ENCODE measurements at regions not wholly inside any gene's neighbourhood (a gene's known extent, or its start where the extent isn't known, plus 50 kb on each side); places are given as distances from the start of the nearest gene placed in this dataset.

DNA sequence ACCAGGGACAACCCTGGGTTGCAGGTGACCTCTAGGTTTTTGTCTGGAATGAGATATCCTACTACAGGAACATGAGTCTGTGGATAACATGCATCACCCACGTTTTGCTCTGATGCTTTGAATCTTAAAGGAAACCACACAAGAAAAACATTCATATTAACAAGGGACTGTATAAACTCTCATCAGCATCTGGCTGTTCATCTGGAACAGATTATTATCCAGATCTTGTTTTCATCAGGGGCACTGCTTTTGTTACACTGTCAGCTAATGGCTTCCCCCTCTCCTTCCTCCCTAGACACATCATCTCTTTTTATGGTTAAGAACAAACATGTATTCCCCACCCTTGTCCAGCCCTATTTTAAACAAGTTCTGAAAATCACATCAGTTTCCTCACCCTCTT, 1095.7 kb downstream of the AACS start (continued):
- no peak for TF ChIP-seq TAF1 (IDR thresholded peaks at IDR 0.05; ENCODE audit: low read depth, low read length)

DNA sequence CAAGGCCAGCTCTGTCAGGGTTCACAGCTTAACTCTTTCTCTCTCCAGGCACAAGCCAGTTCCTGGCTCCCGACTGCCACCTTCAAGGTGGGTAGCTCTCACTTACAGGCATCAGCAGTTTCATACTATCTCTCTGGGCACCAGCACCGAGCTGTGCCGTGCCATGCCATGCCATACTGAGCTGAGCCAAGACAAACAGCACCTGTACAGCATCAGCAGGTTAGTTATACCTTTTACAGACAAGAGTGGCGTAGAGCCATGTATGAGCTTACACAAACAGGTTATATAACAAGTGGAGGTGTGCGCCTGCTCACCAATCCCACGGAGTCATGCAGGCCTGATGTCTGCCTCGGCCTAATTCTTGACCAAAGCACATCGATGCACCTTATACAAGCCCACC, 1098.7 kb downstream of the AACS start:
- no peak for FAIRE-seq
- 92% methylated on average over 8 of the region's 8 CpGs; no CpG with 5 or more reads in 1 of the 2 experiments for WGBS, 2 experiments (ENCODE audit: extremely low coverage in 1 of 2, insufficient coverage in 1 of 2, insufficient read length in 1 of 2, insufficient replicate concordance in 2 of 2, low coverage in 1 of 2, low lambda C conversion rate in 2 of 2, missing lambda C conversion rate in 1 of 2)
- CTCF ChIA-PET (ENCODE audit: partially characterized antibody), result interaction anchor here (0.6 to 1.0 kb wide), 2 partner anchors 14 to 572 kb away, joined by 3 read pairs; no protein-coding TSS in a partner anchor
- TF ChIP-seq PHF8 (conservative IDR thresholded peaks at IDR 0.05; ENCODE audit: low read depth, low read length) (no peak), SIX5 (IDR thresholded peaks at IDR 0.05; ENCODE audit: low read depth, low read length) (no peak), BCL11A (IDR thresholded peaks at IDR 0.05; ENCODE audit: low read depth in 2 of 2, low read length in 2 of 2) (no peak), HDAC2 (IDR thresholded peaks at IDR 0.05; ENCODE audit: borderline replicate concordance in 1 of 2, low read depth in 2 of 2, low read length in 2 of 2) (no peak), RAD21 (IDR thresholded peaks at IDR 0.05 in 1 of 2, conservative IDR thresholded peaks at IDR 0.05 in 1 of 2; ENCODE audit: low read depth in 2 of 2, low read length in 2 of 2) (no peak), KDM4A (IDR thresholded peaks at IDR 0.05; ENCODE audit: low read depth, low read length, severe bottlenecking) (no peak), CBX8 (IDR thresholded peaks at IDR 0.05; ENCODE audit: borderline replicate concordance, low read depth, low read length) (no peak), MAFK (IDR thresholded peaks at IDR 0.05; ENCODE audit: low read depth, low read length) (no peak)
- TF ChIP-seq, protein P1, sequence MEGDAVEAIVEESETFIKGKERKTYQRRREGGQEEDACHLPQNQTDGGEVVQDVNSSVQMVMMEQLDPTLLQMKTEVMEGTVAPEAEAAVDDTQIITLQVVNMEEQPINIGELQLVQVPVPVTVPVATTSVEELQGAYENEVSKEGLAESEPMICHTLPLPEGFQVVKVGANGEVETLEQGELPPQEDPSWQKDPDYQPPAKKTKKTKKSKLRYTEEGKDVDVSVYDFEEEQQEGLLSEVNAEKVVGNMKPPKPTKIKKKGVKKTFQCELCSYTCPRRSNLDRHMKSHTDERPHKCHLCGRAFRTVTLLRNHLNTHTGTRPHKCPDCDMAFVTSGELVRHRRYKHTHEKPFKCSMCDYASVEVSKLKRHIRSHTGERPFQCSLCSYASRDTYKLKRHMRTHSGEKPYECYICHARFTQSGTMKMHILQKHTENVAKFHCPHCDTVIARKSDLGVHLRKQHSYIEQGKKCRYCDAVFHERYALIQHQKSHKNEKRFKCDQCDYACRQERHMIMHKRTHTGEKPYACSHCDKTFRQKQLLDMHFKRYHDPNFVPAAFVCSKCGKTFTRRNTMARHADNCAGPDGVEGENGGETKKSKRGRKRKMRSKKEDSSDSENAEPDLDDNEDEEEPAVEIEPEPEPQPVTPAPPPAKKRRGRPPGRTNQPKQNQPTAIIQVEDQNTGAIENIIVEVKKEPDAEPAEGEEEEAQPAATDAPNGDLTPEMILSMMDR (IDR thresholded peaks at IDR 0.05; ENCODE audit: control extremely low read depth in 1 of 3, insufficient read depth in 1 of 3, low read depth in 1 of 3, low read length in 3 of 3), result no peak

More for the DNA sequence above, 1098.7 kb downstream of the AACS start:
- no peak for DNase-seq (ENCODE audit: low read depth in 1 of 2, low spot score in 2 of 2)
- Histone ChIP-seq H3K27me3 (replicated peaks in 1 of 4; ENCODE audit: control insufficient read depth in 3 of 4, extremely low read depth in 1 of 4, insufficient read depth in 3 of 4, low read length in 3 of 4) (no peaks in the 10 kb centered on the region), H3K4me2 (ENCODE audit: insufficient read depth in 1 of 2, low read depth in 2 of 2, low read length in 2 of 2) (no peak overlapping the region), H3K27ac (ENCODE audit: low read depth, low read length) (no peak overlapping the region), H2BK5ac (ENCODE audit: low read depth, low read length) (no peak overlapping the region), H3K4me3 (ENCODE audit: extremely low read depth in 1 of 4, insufficient read depth in 2 of 4, low read depth in 3 of 4, low read length in 4 of 4) (no peak overlapping the region), H4K5ac (ENCODE audit: insufficient read length, low read depth, low read length) (no peak overlapping the region), H4K20me1 (replicated peaks in 1 of 2; ENCODE audit: control insufficient read depth in 1 of 2, insufficient read depth in 2 of 2, low read length in 2 of 2) (no peaks in the 10 kb centered on the region), H3K18ac (ENCODE audit: extremely low read depth, low read length) (no peak overlapping the region), H2BK12ac (ENCODE audit: low read depth, low read length) (no peak overlapping the region), H2BK15ac (ENCODE audit: low read length) (no peak overlapping the region), H3K79me1 (ENCODE audit: low read depth, low read length) (no peaks in the 10 kb centered on the region), H3K14ac (ENCODE audit: insufficient read length) (no peak overlapping the region), H3K9ac (replicated peaks in 1 of 4; ENCODE audit: extremely low read depth in 1 of 4, low read depth in 3 of 4, low read length in 3 of 4) (no peak overlapping the region), H4K91ac (replicated peaks; ENCODE audit: insufficient read length, low read length) (no peak overlapping the region), H3K23ac (ENCODE audit: insufficient read length) (no peak overlapping the region), H2AFZ (ENCODE audit: low read length) (no peak overlapping the region), H2AK5ac (ENCODE audit: low read depth, low read length) (no peak overlapping the region; the same call in 1 of the 2 replicates), H3K4me1 (replicated peaks in 1 of 4; ENCODE audit: control insufficient read depth in 3 of 4, insufficient read depth in 4 of 4, low read length in 3 of 4) (no peaks in the 10 kb centered on the region), H4K8ac (ENCODE audit: extremely low read depth, insufficient read depth, low read length) (no peak overlapping the region), H3K56ac (replicated peaks; ENCODE audit: insufficient read length, low read depth, low read length) (no peak overlapping the region), H3K79me2 (ENCODE audit: control insufficient read depth in 1 of 2, insufficient read depth in 2 of 2, low read length in 2 of 2) (no peaks in the 10 kb centered on the region), H3K4ac (replicated peaks; ENCODE audit: insufficient read length, low read depth, low read length) (no peak overlapping the region), H3K36me3 (ENCODE audit: control insufficient read depth in 2 of 4, insufficient read depth in 4 of 4, low read length in 3 of 4) (no peaks in the 10 kb centered on the region), H2BK120ac (replicated peaks; ENCODE audit: low read depth, low read length) (no peak overlapping the region), H3K23me2 (ENCODE audit: low read depth, low read length) (no peaks in the 10 kb centered on the region), H2BK20ac (ENCODE audit: low read length) (no peak overlapping the region), H3K9me3 (ENCODE audit: insufficient read depth in 2 of 2, low read depth in 1 of 2, low read length in 1 of 2) (no peaks in the 10 kb centered on the region)
- POLR2A ChIA-PET (ENCODE audit: partially characterized antibody), result no interaction called here
